ENCODE measurements at regions not wholly inside any gene's neighbourhood (a gene's known extent, or its start where the extent isn't known, plus 50 kb on each side); places are given as distances from the start of the nearest gene placed in this dataset.

DNA sequence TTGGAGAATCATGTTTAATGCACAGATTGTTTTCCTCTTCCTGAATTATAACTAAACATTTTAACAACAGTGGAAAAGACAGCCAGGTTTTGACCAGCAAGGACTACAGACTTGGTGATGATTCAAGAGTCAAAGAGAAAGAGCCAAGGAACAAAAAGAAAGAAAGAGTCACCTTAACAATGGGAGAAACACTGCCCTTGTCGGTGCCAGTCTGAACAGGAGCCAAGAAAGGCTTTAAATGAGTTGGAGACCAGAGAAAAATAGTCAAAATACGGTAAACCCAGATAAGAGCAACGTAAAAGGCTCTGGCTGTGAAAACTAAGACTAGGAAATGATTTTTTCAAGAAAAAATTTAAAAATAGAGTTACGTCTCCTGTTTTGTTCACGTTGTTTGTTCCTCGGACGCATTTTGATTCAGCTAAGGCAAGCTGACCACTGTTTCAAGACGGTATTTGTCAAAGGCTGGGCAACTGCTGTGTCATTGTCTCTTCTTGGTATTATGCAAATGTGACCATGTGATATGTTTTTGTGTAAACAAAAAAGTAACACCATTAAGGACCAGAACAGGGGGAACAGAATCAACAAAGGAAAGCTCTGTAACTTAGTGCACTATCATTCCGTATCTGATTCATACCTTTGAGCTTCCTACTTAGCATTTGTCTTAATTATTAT lies 634.5 kb downstream of the LIG4 start:
- TF ChIP-seq, protein P1, sequence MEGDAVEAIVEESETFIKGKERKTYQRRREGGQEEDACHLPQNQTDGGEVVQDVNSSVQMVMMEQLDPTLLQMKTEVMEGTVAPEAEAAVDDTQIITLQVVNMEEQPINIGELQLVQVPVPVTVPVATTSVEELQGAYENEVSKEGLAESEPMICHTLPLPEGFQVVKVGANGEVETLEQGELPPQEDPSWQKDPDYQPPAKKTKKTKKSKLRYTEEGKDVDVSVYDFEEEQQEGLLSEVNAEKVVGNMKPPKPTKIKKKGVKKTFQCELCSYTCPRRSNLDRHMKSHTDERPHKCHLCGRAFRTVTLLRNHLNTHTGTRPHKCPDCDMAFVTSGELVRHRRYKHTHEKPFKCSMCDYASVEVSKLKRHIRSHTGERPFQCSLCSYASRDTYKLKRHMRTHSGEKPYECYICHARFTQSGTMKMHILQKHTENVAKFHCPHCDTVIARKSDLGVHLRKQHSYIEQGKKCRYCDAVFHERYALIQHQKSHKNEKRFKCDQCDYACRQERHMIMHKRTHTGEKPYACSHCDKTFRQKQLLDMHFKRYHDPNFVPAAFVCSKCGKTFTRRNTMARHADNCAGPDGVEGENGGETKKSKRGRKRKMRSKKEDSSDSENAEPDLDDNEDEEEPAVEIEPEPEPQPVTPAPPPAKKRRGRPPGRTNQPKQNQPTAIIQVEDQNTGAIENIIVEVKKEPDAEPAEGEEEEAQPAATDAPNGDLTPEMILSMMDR (IDR thresholded peaks at IDR 0.05; ENCODE audit: low read depth, low read length, missing control alignments) = no peak
- no peak for DNase-seq (ENCODE audit: extremely low read depth, low read depth)
- no peak overlapping the region for H3K4me3 ChIP-seq (replicated peaks; ENCODE audit: low read depth, low read length)

DNA sequence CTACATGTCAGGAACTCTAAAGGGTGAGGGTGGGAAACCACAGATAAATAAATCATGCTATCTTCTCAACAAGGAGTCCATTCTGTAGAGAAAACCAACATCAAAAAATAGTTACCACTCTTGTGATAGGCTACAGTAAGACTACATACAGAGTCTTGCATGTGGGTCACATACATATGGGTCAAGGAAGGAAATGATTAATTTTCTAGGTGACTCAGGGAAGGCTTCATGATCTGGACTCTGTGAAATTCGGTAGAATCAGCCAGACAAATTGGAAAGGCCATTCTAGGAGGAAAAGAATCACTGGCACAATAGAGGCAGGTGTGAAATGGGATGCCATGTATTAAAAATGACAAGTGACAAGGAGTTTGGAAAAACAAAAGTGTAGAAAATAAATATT lies 638.9 kb downstream of the LIG4 start:
- H3K4me3 ChIP-seq (replicated peaks; ENCODE audit: low read depth, low read length) = no peak overlapping the region
- no peak for DNase-seq (ENCODE audit: extremely low read depth, low read depth)
- TF ChIP-seq, protein P1 (IDR thresholded peaks at IDR 0.05; ENCODE audit: low read depth, low read length, missing control alignments) = no peak

DNA sequence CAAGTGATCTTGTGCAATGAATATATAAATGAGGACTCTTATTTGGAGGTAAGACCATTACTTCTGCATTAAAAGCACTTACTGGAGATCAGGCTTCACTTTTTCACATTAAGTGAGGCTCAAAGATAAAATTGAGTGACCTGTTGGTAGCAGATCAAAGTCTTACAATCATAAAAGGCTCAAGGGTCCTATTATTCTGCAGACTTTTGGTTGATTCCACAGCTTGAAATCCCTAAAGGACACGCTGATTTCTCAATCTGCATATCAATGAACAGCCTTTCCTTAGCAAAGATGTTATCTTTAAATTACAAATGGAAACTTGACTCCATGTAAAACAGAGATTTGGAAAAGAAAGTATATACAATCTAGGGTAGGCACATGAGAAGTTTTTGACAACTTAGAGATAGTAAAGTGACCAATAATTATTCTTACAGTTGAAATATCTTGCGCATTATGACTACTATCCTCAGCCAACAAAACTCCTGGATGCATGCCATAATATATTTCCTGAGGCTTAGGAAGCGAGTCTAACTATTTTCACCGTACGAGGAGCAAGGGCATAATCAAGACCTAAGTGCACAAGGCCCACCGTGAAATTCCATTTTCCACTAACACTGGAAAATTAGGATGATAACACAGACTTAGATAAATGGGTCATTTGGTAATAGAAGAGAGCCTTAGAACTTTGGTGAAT lies 640.7 kb downstream of the LIG4 start:
- no peak for DNase-seq (ENCODE audit: extremely low read depth, low read depth)
- H3K4me3 ChIP-seq (replicated peaks; ENCODE audit: low read depth, low read length) = no peak overlapping the region
- TF ChIP-seq, protein P1 (IDR thresholded peaks at IDR 0.05; ENCODE audit: low read depth, low read length, missing control alignments) = no peak

DNA sequence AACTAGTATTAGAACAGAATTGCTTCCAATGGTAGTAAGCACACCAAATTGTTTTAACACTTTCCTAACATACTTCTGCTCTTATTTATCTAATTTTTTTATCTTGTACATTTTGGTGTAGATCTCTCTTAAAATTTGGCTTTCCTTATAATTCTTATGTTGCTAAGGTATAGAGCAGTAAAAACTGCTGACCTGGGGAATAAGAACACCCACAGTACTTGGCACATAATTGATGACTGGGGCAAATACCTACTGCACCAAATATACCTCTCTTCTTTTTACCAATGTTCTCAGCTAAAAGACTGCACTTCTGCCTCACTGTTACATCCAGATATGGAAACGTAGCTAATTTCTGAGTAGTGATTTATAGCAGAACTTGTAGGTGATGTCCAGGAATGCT lies 642.2 kb downstream of the LIG4 start:
- DNase-seq (ENCODE audit: extremely low read depth, low read depth) = no peak
- TF ChIP-seq, protein P1 (IDR thresholded peaks at IDR 0.05; ENCODE audit: low read depth, low read length, missing control alignments) = no peak
- H3K4me3 ChIP-seq (replicated peaks; ENCODE audit: low read depth, low read length) = no peak overlapping the region

DNA sequence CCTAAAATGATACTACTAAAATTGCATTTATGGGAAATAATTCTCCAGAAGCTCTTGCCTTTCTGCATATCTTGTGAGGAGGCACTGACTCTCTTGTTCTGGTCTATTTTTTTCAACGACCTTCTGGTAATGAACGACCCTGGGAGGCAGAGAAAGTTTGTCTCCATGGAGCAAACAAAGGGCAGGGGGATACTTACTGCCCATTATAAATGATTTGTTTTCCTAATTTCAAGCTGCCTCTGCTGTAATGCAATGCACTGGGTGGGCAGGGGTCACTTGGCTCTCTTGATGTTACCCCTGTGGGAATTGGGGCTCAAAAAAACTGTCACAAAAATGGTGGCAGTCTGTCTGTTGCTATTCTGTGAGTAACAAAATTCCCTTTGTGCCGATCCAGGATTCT lies 643.2 kb downstream of the LIG4 start:
- no peak overlapping the region for H3K4me3 ChIP-seq (replicated peaks; ENCODE audit: low read depth, low read length)
- no peak for DNase-seq (ENCODE audit: extremely low read depth, low read depth)
- TF ChIP-seq, protein P1 (IDR thresholded peaks at IDR 0.05; ENCODE audit: low read depth, low read length, missing control alignments) = no peak

DNA sequence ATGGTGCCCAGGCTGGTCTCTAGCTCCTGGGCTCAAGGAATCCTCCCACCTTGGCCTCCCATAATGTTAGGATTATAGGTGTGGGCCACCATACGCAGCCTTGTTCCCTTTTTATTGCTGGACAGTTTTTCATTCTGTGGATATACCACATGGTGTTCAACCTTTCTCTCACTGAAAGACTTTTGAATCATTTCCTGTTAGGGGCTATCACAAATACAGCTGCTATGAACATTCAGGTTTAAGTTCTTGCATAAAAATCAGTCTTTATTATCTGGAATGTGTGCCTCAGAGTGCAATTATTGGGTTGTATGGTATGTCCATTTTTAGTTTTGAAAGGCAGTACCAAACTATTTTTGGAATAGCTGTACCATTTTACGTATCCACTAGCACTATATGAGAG lies 647.2 kb downstream of the LIG4 start:
- DNase-seq (ENCODE audit: extremely low read depth, low read depth) = no peak
- H3K4me3 ChIP-seq (replicated peaks; ENCODE audit: low read depth, low read length) = no peak overlapping the region
- TF ChIP-seq, protein P1 (IDR thresholded peaks at IDR 0.05; ENCODE audit: low read depth, low read length, missing control alignments) = no peak
